Liver (tissue), 8 donors: ENCODE measurements at regions not wholly inside any gene's neighbourhood (a gene's known extent, or its start where the extent isn't known, plus 50 kb on each side); places are given as distances from the start of the nearest gene placed in this dataset.

Experiments used
- DNase-seq: peaks from one replicate; pipeline ENCODE4 v3.0.0-alpha.2; 2017; ENCODE audit warnings: low spot score
- H3K27ac ChIP-seq, 2 donors: one replicate each; pipeline ENCODE4 v1.7.0; 2013; ENCODE audit warnings: inconsistent platforms in 2 of 2, low read length in 2 of 2, control low read depth in 1 of 2, low read depth in 1 of 2, mild to moderate bottlenecking in 1 of 2
- H3K27me3 ChIP-seq, 4 donors: one replicate each; pipeline versions ENCODE4 v1.6.1 to v1.7.0; 2013; ENCODE audit warnings: low read length in 3 of 4, inconsistent platforms in 1 of 4, mild to moderate bottlenecking in 1 of 4, moderate library complexity in 1 of 4; ENCODE audit not compliant: control insufficient read depth in 4 of 4, insufficient read depth in 4 of 4
- H3K36me3 ChIP-seq, 4 donors: one replicate each; pipeline versions ENCODE4 v1.6.1 to v1.7.0; 2013; ENCODE audit warnings: low read length in 3 of 4, mild to moderate bottlenecking in 3 of 4, low read depth in 1 of 4, moderate library complexity in 1 of 4; ENCODE audit not compliant: control insufficient read depth in 4 of 4, insufficient read depth in 3 of 4
- H3K4me1 ChIP-seq, 4 donors: one replicate each; pipeline versions ENCODE4 v1.6.1 to v1.7.0; 2013; ENCODE audit warnings: low read length in 3 of 4, mild to moderate bottlenecking in 3 of 4, moderate library complexity in 1 of 4; ENCODE audit not compliant: control insufficient read depth in 4 of 4, insufficient read depth in 4 of 4
- H3K4me3 ChIP-seq, 3 donors: one replicate each; pipeline versions ENCODE4 v1.6.1 to v1.7.0; 2013; ENCODE audit warnings: low read length in 3 of 3, control low read depth in 1 of 3, low read depth in 1 of 3, mild to moderate bottlenecking in 1 of 3
- H3K9ac ChIP-seq, 2 donors: one replicate each; pipeline ENCODE4 v1.7.0; 2013; ENCODE audit warnings: low read length in 2 of 2, mild to moderate bottlenecking in 2 of 2, moderate library complexity in 2 of 2, control low read depth in 1 of 2, low read depth in 1 of 2
- H3K9me3 ChIP-seq, 4 donors: one replicate each; pipeline versions ENCODE4 v1.6.1 to v1.7.0; 2013; ENCODE audit warnings: low read length in 3 of 4; ENCODE audit not compliant: control insufficient read depth in 4 of 4
- EGR1 ChIP-seq, 2 donors: IDR thresholded peaks; 2 replicates each; pipeline ENCODE4 v1.6.1; 2016 to 2018; ENCODE audit warnings: antibody characterized with exemption in 2 of 2, low read depth in 2 of 2
- FOXA1 ChIP-seq: IDR thresholded peaks from 2 replicates; pipeline ENCODE4 v1.6.1; 2016; ENCODE audit warnings: antibody characterized with exemption
- FOXA2 ChIP-seq: IDR thresholded peaks from 2 replicates; pipeline ENCODE4 v1.6.1; 2016; ENCODE audit warnings: antibody characterized with exemption
- GABPA ChIP-seq, 2 donors: IDR thresholded peaks in 1 of 2; conservative IDR thresholded peaks in 1 of 2; 2 replicates each; pipeline ENCODE4 v1.6.1; 2016; ENCODE audit warnings: antibody characterized with exemption in 2 of 2, mild to moderate bottlenecking in 1 of 2, moderate library complexity in 1 of 2
- HNF4A ChIP-seq, 2 donors: conservative IDR thresholded peaks; 2 replicates each; pipeline ENCODE4 v1.6.1; 2016; ENCODE audit warnings: antibody characterized with exemption in 2 of 2, mild to moderate bottlenecking in 2 of 2
- HNF4G ChIP-seq: IDR thresholded peaks from 2 replicates; pipeline ENCODE4 v1.6.1; 2016; ENCODE audit warnings: antibody characterized with exemption
- JUND ChIP-seq, 2 donors: IDR thresholded peaks; 2 replicates each; pipeline ENCODE4 v1.6.1; 2016; ENCODE audit warnings: antibody characterized with exemption in 2 of 2
- RAD21 ChIP-seq, 2 donors: IDR thresholded peaks; 2 replicates each; pipeline ENCODE4 v1.6.1; 2016; ENCODE audit warnings: antibody characterized with exemption in 2 of 2, mild to moderate bottlenecking in 2 of 2
- RXRA ChIP-seq, 2 donors: IDR thresholded peaks; 2 replicates each; pipeline ENCODE4 v1.6.1; 2017 to 2018; ENCODE audit warnings: antibody characterized with exemption in 2 of 2, mild to moderate bottlenecking in 1 of 2
- SP1 ChIP-seq: IDR thresholded peaks from 2 replicates; pipeline ENCODE4 v1.6.1; 2018; ENCODE audit warnings: antibody characterized with exemption, mild to moderate bottlenecking
- TAF1 ChIP-seq: conservative IDR thresholded peaks from 2 replicates; pipeline ENCODE4 v1.6.1; 2016; ENCODE audit warnings: antibody characterized with exemption, mild to moderate bottlenecking
- YY1 ChIP-seq: IDR thresholded peaks from 2 replicates; pipeline ENCODE4 v1.6.1; 2016; ENCODE audit warnings: antibody characterized with exemption, mild to moderate bottlenecking
- WGBS: extraction: QIAGEN DNeasy Blood & Tissue Kit; methylation state at CpG from one replicate; pipeline ENCODE4 v1.1.7; 2013; 5-methylcytosine and 5-hydroxymethylcytosine counted together
- TF ChIP-seq, protein P1 (sequence below): IDR thresholded peaks from 2 replicates; pipeline ENCODE4 v1.6.1; 2016; ENCODE audit warnings: antibody characterized with exemption
- TF ChIP-seq, protein P2 (sequence below): IDR thresholded peaks from 2 replicates; pipeline ENCODE4 v1.6.1; 2016; ENCODE audit warnings: antibody characterized with exemption
- TF ChIP-seq, protein P3 (sequence below): IDR thresholded peaks from 2 replicates; pipeline ENCODE4 v1.6.1; 2016; ENCODE audit warnings: antibody characterized with exemption, mild to moderate bottlenecking
- TF ChIP-seq, protein P4 (sequence below): IDR thresholded peaks from 2 replicates; pipeline ENCODE4 v1.6.1; 2016; ENCODE audit warnings: antibody characterized with exemption
- TF ChIP-seq, protein P5 (sequence below): fragments of 150-350 bp; IDR thresholded peaks from 2 replicates; pipeline ENCODE4 v1.5.1; 2017; ENCODE audit warnings: improper control_type of control experiment, low read depth, low read length; ENCODE audit not compliant: missing input control
- donor health status: healthy.
- donor health status: healthy.
- donor health status: healthy.
- donor health status: healthy.
- donor health status: healthy.

DNA sequence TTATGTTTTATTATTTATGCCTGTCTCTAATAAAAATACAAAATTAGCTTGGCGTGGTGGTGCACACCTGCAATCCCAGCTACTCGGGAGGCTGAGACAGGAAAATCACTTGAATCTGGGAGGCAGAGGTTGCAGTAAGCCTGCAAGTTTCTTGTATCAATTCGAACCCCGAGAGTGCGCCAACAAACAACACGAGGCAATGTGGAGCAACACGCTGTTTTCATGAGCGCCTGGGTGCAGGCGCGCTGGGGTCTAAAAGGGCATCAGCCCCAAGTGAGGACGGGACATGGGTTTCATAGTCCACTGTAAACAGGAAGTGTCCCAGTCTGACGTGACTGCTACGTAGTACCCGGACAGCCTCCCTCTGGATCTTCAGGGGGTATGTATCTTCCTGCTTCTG lies 1634.6 kb upstream of the AGA start:
- WGBS, result 88% methylated on average over 14 of the region's 14 CpGs
- H3K36me3 ChIP-seq, result no peaks in the 10 kb centered on the region
- no peak for DNase-seq
- no peak overlapping the region for H3K4me3 ChIP-seq
- TF ChIP-seq, protein P1, sequence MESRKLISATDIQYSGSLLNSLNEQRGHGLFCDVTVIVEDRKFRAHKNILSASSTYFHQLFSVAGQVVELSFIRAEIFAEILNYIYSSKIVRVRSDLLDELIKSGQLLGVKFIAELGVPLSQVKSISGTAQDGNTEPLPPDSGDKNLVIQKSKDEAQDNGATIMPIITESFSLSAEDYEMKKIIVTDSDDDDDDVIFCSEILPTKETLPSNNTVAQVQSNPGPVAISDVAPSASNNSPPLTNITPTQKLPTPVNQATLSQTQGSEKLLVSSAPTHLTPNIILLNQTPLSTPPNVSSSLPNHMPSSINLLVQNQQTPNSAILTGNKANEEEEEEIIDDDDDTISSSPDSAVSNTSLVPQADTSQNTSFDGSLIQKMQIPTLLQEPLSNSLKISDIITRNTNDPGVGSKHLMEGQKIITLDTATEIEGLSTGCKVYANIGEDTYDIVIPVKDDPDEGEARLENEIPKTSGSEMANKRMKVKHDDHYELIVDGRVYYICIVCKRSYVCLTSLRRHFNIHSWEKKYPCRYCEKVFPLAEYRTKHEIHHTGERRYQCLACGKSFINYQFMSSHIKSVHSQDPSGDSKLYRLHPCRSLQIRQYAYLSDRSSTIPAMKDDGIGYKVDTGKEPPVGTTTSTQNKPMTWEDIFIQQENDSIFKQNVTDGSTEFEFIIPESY, result no peak
- no peak for TF ChIP-seq HNF4A (conservative IDR thresholded peaks at IDR 0.05)
- no peak for TF ChIP-seq RAD21 (IDR thresholded peaks at IDR 0.05)
- TF ChIP-seq FOXA2, result no peak
- TF ChIP-seq, protein P2, sequence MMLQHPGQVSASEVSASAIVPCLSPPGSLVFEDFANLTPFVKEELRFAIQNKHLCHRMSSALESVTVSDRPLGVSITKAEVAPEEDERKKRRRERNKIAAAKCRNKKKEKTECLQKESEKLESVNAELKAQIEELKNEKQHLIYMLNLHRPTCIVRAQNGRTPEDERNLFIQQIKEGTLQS, result no peak
- no peak for TF ChIP-seq GABPA (IDR thresholded peaks at IDR 0.05 in 1 of 2, conservative IDR thresholded peaks at IDR 0.05 in 1 of 2)
- TF ChIP-seq TAF1, result no peak
- TF ChIP-seq EGR1 (IDR thresholded peaks at IDR 0.05; ENCODE audit: low read depth in 2 of 2), result no peak
- no peak for TF ChIP-seq HNF4G
- no peak for TF ChIP-seq FOXA1
- no peak for TF ChIP-seq YY1
- no peak for TF ChIP-seq JUND (IDR thresholded peaks at IDR 0.05)
- TF ChIP-seq, protein P3, sequence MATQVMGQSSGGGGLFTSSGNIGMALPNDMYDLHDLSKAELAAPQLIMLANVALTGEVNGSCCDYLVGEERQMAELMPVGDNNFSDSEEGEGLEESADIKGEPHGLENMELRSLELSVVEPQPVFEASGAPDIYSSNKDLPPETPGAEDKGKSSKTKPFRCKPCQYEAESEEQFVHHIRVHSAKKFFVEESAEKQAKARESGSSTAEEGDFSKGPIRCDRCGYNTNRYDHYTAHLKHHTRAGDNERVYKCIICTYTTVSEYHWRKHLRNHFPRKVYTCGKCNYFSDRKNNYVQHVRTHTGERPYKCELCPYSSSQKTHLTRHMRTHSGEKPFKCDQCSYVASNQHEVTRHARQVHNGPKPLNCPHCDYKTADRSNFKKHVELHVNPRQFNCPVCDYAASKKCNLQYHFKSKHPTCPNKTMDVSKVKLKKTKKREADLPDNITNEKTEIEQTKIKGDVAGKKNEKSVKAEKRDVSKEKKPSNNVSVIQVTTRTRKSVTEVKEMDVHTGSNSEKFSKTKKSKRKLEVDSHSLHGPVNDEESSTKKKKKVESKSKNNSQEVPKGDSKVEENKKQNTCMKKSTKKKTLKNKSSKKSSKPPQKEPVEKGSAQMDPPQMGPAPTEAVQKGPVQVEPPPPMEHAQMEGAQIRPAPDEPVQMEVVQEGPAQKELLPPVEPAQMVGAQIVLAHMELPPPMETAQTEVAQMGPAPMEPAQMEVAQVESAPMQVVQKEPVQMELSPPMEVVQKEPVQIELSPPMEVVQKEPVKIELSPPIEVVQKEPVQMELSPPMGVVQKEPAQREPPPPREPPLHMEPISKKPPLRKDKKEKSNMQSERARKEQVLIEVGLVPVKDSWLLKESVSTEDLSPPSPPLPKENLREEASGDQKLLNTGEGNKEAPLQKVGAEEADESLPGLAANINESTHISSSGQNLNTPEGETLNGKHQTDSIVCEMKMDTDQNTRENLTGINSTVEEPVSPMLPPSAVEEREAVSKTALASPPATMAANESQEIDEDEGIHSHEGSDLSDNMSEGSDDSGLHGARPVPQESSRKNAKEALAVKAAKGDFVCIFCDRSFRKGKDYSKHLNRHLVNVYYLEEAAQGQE, result no peak
- TF ChIP-seq, protein P4, sequence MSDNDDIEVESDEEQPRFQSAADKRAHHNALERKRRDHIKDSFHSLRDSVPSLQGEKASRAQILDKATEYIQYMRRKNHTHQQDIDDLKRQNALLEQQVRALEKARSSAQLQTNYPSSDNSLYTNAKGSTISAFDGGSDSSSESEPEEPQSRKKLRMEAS, result no peak
- TF ChIP-seq, protein P5, sequence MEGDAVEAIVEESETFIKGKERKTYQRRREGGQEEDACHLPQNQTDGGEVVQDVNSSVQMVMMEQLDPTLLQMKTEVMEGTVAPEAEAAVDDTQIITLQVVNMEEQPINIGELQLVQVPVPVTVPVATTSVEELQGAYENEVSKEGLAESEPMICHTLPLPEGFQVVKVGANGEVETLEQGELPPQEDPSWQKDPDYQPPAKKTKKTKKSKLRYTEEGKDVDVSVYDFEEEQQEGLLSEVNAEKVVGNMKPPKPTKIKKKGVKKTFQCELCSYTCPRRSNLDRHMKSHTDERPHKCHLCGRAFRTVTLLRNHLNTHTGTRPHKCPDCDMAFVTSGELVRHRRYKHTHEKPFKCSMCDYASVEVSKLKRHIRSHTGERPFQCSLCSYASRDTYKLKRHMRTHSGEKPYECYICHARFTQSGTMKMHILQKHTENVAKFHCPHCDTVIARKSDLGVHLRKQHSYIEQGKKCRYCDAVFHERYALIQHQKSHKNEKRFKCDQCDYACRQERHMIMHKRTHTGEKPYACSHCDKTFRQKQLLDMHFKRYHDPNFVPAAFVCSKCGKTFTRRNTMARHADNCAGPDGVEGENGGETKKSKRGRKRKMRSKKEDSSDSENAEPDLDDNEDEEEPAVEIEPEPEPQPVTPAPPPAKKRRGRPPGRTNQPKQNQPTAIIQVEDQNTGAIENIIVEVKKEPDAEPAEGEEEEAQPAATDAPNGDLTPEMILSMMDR, result no peak
- TF ChIP-seq RXRA (IDR thresholded peaks at IDR 0.05), result no peak
- no peak for TF ChIP-seq SP1
- no peak overlapping the region for H3K9ac ChIP-seq
- no peak overlapping the region for H3K27ac ChIP-seq
- peaks cover 0 to 3% (median 0%) of the 10 kb centered on the region in 4 donors for H3K27me3 ChIP-seq
- peaks cover 0 to 1% (median 0%) of the 10 kb centered on the region in 4 donors for H3K9me3 ChIP-seq
- H3K4me1 ChIP-seq, result no peaks in the 10 kb centered on the region
